Adrenal gland (tissue), 9 donors: ENCODE measurements at regions not wholly inside any gene's neighbourhood (a gene's known extent, or its start where the extent isn't known, plus 50 kb on each side); places are given as distances from the start of the nearest gene placed in this dataset.
"Not testable (repeated sequence)": the region's sequence is repeated elsewhere in the genome, so short reads cannot be mapped to it uniquely, and the experiment has no call there.

ENCODE experiments used
- DNase-seq, 7 donors: peaks; one replicate each; pipeline ENCODE4 v3.0.0-alpha.2; 2019 to 2020
- H3K27ac ChIP-seq, 5 donors: fragments of 200-600 bp; sonication (generic) in 4 of 5; 1 replicate in 3 of 5; 2 replicates in 2 of 5; pipeline versions ENCODE4 v1.5.1 to v1.8.0; 2016 to 2020; ENCODE audit warnings: mild to moderate bottlenecking in 1 of 5
- H3K27me3 ChIP-seq: fragments of 200-600 bp; 2 replicates; pipeline ENCODE4 v1.8.0; 2021
- H3K36me3 ChIP-seq, 2 donors: fragments of 200-600 bp; replicated peaks in 1 of 2; 1 replicate in 1 of 2; 2 replicates in 1 of 2; pipeline versions ENCODE4 v1.5.1 to v1.8.0; 2018 to 2022
- H3K4me1 ChIP-seq, 2 donors: fragments of 200-600 bp; replicated peaks in 1 of 2; 1 replicate in 1 of 2; 2 replicates in 1 of 2; pipeline versions ENCODE4 v1.5.1 to v1.8.0; 2018 to 2021
- H3K4me3 ChIP-seq, 4 donors: fragments of 200-600 bp; sonication (generic) in 3 of 4; one replicate each; pipeline ENCODE4 v1.5.1; 2016 to 2018
- H3K9me3 ChIP-seq, 3 donors: fragments of 200-600 bp; sonication (generic) in 1 of 3; replicated peaks in 1 of 3; 1 replicate in 2 of 3; 2 replicates in 1 of 3; pipeline versions ENCODE4 v1.5.1 to v1.8.0; 2016 to 2021
- POLR2A ChIP-seq, 2 donors: fragments of 450-650 bp; IDR thresholded peaks; one replicate each; pipeline ENCODE4 v1.6.1; 2017; ENCODE audit warnings: antibody characterized with exemption in 2 of 2, mild to moderate bottlenecking in 2 of 2, moderate library complexity in 1 of 2
- WGBS, 4 donors: extraction: QIAGEN DNeasy Blood & Tissue Kit in 2 of 4; methylation state at CpG; one replicate each; pipeline versions ENCODE4 v1.1.5 to v1.1.7; 2013 to 2017; 5-methylcytosine and 5-hydroxymethylcytosine counted together
- intact Hi-C, 2 donors: fragments of 100-400 bp; cut with DNase I; formaldehyde crosslinking; loops; one replicate each; pipeline versions ENCODE4 v1.14.1 to v1.15.0; 2022 to 2023
- TF ChIP-seq, protein P1 (sequence below), 6 experiments: fragments of 450-650 bp in 4 of 6; fragments of 200-600 bp in 2 of 6; sonication (generic) in 1 of 6; IDR thresholded peaks; 1 replicate in 5 of 6; 2 replicates in 1 of 6; pipeline versions ENCODE4 v1.5.1 to v1.8.0; 2016 to 2021; ENCODE audit warnings: antibody characterized with exemption in 6 of 6, mild to moderate bottlenecking in 2 of 6, moderate library complexity in 1 of 6
- donor health status: healthy with polysubstance abuse.
- donor health status: Bipolar disorder and iron deficiency.
- donor health status: DM: yes; HTN: yes; CAD: no.
- donor health status: DM: no; HTN: no; CAD: no.
- donor health status: DM: no; HTN: no; CAD: no.

DNA sequence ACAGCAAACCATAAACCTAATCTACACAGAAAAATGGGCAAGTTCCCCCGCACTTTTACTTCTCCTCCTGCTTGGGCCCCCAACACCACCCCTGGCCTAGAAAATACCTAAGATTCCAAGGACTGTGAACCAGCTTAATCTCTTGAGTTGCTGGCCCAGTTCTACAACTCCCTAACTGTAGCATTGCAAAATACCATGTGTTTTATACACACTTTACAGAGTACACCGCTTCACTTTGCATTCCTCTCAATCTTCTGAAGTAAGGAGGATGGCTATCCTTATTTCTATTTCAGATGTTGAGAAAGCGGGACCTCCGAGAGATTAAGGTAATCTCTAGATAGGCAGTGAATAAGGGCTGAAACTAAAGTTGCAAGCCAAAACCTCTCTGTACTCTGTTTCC, 408.3 kb upstream of the NR5A2 start:
- WGBS, 4 donors, result 77 to 91% (median 82%) methylated on average over 4 of the region's 4 CpGs
- TF ChIP-seq POLR2A (IDR thresholded peaks at IDR 0.05), result no peak
- TF ChIP-seq, protein P1, sequence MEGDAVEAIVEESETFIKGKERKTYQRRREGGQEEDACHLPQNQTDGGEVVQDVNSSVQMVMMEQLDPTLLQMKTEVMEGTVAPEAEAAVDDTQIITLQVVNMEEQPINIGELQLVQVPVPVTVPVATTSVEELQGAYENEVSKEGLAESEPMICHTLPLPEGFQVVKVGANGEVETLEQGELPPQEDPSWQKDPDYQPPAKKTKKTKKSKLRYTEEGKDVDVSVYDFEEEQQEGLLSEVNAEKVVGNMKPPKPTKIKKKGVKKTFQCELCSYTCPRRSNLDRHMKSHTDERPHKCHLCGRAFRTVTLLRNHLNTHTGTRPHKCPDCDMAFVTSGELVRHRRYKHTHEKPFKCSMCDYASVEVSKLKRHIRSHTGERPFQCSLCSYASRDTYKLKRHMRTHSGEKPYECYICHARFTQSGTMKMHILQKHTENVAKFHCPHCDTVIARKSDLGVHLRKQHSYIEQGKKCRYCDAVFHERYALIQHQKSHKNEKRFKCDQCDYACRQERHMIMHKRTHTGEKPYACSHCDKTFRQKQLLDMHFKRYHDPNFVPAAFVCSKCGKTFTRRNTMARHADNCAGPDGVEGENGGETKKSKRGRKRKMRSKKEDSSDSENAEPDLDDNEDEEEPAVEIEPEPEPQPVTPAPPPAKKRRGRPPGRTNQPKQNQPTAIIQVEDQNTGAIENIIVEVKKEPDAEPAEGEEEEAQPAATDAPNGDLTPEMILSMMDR (IDR thresholded peaks at IDR 0.05), result no peak

DNA sequence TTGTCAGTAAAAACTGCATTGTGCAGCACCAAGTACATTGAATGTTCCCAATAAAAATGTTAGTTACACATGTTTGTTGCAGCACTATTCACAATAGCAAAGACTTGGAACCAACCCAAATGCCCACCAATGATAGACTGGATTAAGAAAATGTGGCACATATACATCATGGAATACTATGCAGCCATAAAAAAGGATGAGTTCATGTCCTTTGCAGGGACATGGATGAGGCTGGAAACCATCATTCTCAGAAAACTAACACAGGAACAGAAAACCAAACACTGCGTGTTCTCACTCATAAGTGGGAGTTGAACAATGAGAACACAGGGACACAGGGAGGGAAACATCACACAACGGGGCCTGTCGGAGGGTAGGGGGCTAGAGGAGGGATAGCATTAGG, 401.3 kb upstream of the NR5A2 start:
- DNase-seq, H3K9me3 ChIP-seq, H3K27ac ChIP-seq, intact Hi-C loops, H3K27me3 ChIP-seq, H3K4me1 ChIP-seq, H3K4me3 ChIP-seq, H3K36me3 ChIP-seq: not testable (repeated sequence)
- 86 to 93% (median 89%) methylated on average over 3 of the region's 3 CpGs for WGBS, 4 donors

More for the DNA sequence above, 408.3 kb upstream of the NR5A2 start:
- H3K4me3 ChIP-seq, result no peak overlapping the region
- no peak overlapping the region for H3K27ac ChIP-seq
- H3K27me3 ChIP-seq, result no peaks in the 10 kb centered on the region
- no peak for DNase-seq
- no peaks in the 10 kb centered on the region for H3K36me3 ChIP-seq
- intact Hi-C loops, result no loop called here
- H3K4me1 ChIP-seq, result no peaks in the 10 kb centered on the region
- no peaks in the 10 kb centered on the region for H3K9me3 ChIP-seq

DNA sequence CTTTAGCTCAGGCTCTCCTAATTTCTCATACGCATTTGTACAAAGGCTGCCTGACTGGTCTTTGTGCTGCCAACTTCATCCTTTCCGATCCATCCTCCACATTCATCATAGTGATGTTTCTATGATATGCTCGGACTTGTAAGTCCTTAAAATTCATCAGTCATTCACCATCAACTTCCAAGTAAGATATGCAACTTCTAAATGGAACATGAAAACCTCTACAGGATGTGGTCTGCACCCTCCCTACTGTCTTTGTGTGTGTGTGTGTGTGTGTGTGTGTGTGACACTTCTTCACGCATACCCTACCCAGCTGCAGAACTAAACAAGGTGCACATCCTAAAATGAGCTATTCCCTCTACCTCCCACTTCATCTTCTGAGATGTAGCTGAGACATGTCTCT, 397.9 kb upstream of the NR5A2 start:
- DNase-seq, result no peak
- intact Hi-C loops, result no loop called here
- no peak overlapping the region for H3K4me3 ChIP-seq
- no peaks in the 10 kb centered on the region for H3K4me1 ChIP-seq
- H3K36me3 ChIP-seq, result no peaks in the 10 kb centered on the region
- H3K9me3 ChIP-seq, result no peaks in the 10 kb centered on the region
- 66 to 83% (median 72%) methylated on average over 4 of the region's 4 CpGs for WGBS, 4 donors
- TF ChIP-seq POLR2A (IDR thresholded peaks at IDR 0.05), result no peak
- TF ChIP-seq, protein P1 (IDR thresholded peaks at IDR 0.05), result no peak
- H3K27ac ChIP-seq, result no peak overlapping the region
- no peaks in the 10 kb centered on the region for H3K27me3 ChIP-seq

DNA sequence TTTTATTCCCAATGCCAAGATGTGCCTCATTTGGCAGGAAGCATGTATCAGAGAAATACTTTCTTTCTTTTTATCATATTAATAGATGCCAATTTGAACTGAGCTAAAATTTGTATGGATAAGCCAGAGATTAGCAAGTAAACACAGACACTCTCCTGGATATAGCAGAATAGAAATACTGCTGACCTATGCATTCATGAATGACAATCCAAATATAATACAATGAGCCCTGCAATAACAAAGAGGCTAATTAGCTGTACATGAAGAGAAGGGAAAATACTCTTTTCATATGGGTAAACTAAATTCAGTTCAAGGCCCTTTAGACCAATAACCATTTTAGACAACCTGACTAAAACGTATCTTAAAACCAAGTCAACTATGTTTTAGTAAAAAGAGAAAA, 388.1 kb upstream of the NR5A2 start:
- Histone ChIP-seq H3K27me3 (no peaks in the 10 kb centered on the region), H3K9me3 (no peaks in the 10 kb centered on the region), H3K36me3 (no peaks in the 10 kb centered on the region), H3K4me1 (no peaks in the 10 kb centered on the region), H3K4me3 (no peak overlapping the region), H3K27ac (no peak overlapping the region)
- intact Hi-C loops, result no loop called here
- 56 to 70% (median 66%) methylated on average over 1 of the region's 1 CpG for WGBS, 4 donors
- TF ChIP-seq POLR2A (IDR thresholded peaks at IDR 0.05), result no peak
- no peak for DNase-seq

DNA sequence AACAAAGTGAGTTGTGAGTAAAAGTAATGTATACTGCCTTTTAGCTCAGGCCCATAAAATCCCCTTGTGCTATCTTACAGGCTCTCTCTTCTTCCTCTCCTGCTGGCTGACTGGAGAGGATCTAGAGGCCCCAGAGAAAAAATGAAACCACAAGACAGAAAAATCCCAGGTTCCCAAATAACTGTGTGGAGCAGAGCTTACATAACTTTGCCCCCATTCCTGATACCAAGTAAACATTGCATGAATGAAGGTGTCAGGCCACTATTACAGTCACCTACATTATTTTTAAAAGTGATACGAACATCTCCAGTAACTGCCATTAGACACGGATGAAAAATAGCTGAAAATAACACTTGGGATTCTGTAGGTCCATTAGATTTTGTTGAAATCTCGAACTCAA, 386.0 kb upstream of the NR5A2 start:
- intact Hi-C loops, result no loop called here
- no peak for TF ChIP-seq POLR2A (IDR thresholded peaks at IDR 0.05)
- TF ChIP-seq, protein P1 (IDR thresholded peaks at IDR 0.05), result no peak

More for the DNA sequence above, 386.0 kb upstream of the NR5A2 start:
- Histone ChIP-seq H3K4me3 (no peak overlapping the region), H3K36me3 (no peaks in the 10 kb centered on the region), H3K9me3 (no peaks in the 10 kb centered on the region), H3K27ac (no peak overlapping the region), H3K4me1 (no peaks in the 10 kb centered on the region), H3K27me3 (no peaks in the 10 kb centered on the region)
- WGBS, 4 donors, result 62 to 77% (median 70%) methylated on average over 3 of the region's 3 CpGs
- DNase-seq, result no peak
